ENCODE measurements at regions not wholly inside any gene's neighbourhood (a gene's known extent, or its start where the extent isn't known, plus 50 kb on each side); places are given as distances from the start of the nearest gene placed in this dataset.

DNA sequence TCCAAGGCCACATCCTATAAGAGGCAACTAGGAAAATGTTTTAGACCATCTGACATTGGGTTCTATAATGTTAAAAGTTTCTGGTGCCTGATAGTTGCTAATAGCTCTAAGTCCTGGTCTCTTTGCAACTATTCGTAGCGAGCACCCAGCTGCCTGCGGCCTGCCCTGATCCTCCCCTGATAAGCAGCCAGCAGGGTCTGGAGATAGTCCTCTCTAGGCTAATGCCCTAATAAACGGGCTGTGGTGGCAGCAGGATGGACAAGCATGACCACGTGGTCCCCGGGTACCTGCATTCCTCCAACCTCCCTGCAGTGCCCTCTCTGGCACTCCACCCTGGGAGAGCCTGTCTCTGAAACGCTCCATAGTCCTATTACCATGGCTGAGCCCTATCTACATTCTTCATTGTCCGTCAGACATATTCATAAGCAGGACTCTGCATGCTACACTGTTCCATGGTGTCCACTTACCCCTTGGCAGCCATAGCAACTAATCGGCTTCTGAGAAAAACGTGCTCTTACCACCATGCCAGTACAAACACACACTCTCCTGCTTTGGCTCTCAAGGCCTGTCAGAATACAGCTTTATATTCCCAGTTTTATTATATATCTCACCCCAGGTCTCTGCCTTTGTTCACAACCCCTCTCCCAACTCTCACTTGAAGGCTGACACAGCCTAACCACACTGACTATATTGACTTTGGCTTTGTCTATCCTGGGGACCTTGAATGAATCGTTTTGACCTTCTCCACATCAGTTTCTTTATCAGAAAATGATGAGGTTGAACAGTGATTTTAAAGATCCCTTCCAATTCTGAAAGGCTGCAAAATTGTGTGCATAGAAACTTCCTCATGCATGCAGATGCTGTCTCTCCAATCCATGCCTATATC lies 49.9 kb upstream of the DAPK1 start:
- H3K27ac ChIP-seq = no peak overlapping the region
- TF ChIP-seq, protein P1, sequence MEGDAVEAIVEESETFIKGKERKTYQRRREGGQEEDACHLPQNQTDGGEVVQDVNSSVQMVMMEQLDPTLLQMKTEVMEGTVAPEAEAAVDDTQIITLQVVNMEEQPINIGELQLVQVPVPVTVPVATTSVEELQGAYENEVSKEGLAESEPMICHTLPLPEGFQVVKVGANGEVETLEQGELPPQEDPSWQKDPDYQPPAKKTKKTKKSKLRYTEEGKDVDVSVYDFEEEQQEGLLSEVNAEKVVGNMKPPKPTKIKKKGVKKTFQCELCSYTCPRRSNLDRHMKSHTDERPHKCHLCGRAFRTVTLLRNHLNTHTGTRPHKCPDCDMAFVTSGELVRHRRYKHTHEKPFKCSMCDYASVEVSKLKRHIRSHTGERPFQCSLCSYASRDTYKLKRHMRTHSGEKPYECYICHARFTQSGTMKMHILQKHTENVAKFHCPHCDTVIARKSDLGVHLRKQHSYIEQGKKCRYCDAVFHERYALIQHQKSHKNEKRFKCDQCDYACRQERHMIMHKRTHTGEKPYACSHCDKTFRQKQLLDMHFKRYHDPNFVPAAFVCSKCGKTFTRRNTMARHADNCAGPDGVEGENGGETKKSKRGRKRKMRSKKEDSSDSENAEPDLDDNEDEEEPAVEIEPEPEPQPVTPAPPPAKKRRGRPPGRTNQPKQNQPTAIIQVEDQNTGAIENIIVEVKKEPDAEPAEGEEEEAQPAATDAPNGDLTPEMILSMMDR (IDR thresholded peaks at IDR 0.05) = no peak
- no peaks in the 10 kb centered on the region for H3K9me3 ChIP-seq
- H3K4me3 ChIP-seq = no peak overlapping the region
- H3K4me1 ChIP-seq = no peaks in the 10 kb centered on the region
- intact Hi-C loops (cut with DNase I; ENCODE audit: low total_unique reads) = no loop called here
- no peak for DNase-seq
- no peaks in the 10 kb centered on the region for H3K36me3 ChIP-seq
- H3K27me3 ChIP-seq = no peaks in the 10 kb centered on the region

All from tibial artery (tissue), 4 donors.